GM12878 (cell line): ENCODE measurements at regions not wholly inside any gene's neighbourhood (a gene's known extent, or its start where the extent isn't known, plus 50 kb on each side); places are given as distances from the start of the nearest gene placed in this dataset.

Source experiments
- ATAC-seq: fragments of 200-7000 bp; cut with Tn5 transposase; 3 replicates; pipeline ENCODE4 v1.9.1; 2020; ENCODE audit warnings: mild to moderate bottlenecking, moderate library complexity
- BruUV-seq: library from RNA; stranded (reverse); fragments of 400-500 nt; replicated peaks from 2 replicates; lab custom pipeline; 2021; lab: Mats Ljungman, UMichigan
- CTCF ChIA-PET: fragments of 300-600 bp; sonication (Branson Sonifier 250); formaldehyde crosslinking; extraction: SDS; loops from one replicate; lab custom pipeline; 2021; ENCODE audit warnings: inconsistent platforms; lab: Yijun Ruan, JAX
- POLR2A ChIA-PET: fragments of 350-600 bp; formaldehyde crosslinking; extraction: SDS; loops from one replicate; lab custom pipeline; 2021; ENCODE audit warnings: inconsistent platforms; lab: Charles Lee
- RAD21 ChIA-PET: fragments of 300-600 bp; sonication (Branson Sonifier 250); formaldehyde crosslinking; loops from one replicate; lab custom pipeline; 2023; ENCODE audit warnings: antibody characterized with exemption; ENCODE audit not compliant: unreplicated experiment; lab: Charles Lee
- SMC1A ChIA-PET: fragments of 300-600 bp; sonication (Branson Sonifier 250); formaldehyde crosslinking; loops from one replicate; lab custom pipeline; 2023; ENCODE audit not compliant: unreplicated experiment, uncharacterized antibody; lab: Charles Lee
- DNase-seq: peaks from one replicate; pipeline ENCODE4 v3.0.0-alpha.2; 2011; ENCODE audit warnings: low read depth, low spot score
- FAIRE-seq: peaks from 3 replicates; lab custom pipeline; 2011; peaks lifted over from hg19 to GRCh38; lab: Jason Lieb, UNC
- H2AFZ ChIP-seq: 2 replicates; pipeline ENCODE4 v1.6.0; 2011; ENCODE audit warnings: low read depth, low read length, control low read depth; ENCODE audit not compliant: control insufficient read depth
- H3K27ac ChIP-seq: 2 replicates; pipeline ENCODE4 v1.5.1; 2011; ENCODE audit warnings: control low read depth; ENCODE audit not compliant: control insufficient read depth, insufficient read depth
- H3K27me3 ChIP-seq, 2 experiments: replicated peaks in 1 of 2; 2 replicates each; pipeline versions ENCODE4 v1.6.0 to v1.6.1; 2011; ENCODE audit warnings: low read length in 1 of 2; ENCODE audit not compliant: control insufficient read depth in 2 of 2, insufficient read depth in 2 of 2
- H3K36me3 ChIP-seq, 2 experiments: 2 replicates each; pipeline ENCODE4 v1.5.1; 2011; ENCODE audit warnings: low read length in 1 of 2; ENCODE audit not compliant: control insufficient read depth in 2 of 2, insufficient read depth in 2 of 2
- H3K4me1 ChIP-seq: 2 replicates; pipeline ENCODE4 v1.6.1; 2011; ENCODE audit warnings: mild to moderate bottlenecking, low read length, moderate library complexity, mixed read lengths; ENCODE audit not compliant: control insufficient read depth, insufficient read depth
- H3K4me2 ChIP-seq: 2 replicates; pipeline ENCODE4 v1.6.0; 2011; ENCODE audit warnings: control low read depth; ENCODE audit not compliant: control insufficient read depth, insufficient read depth
- H3K4me3 ChIP-seq: fragments of 200-600 bp; sonication (generic); 2 replicates; pipeline ENCODE4 v1.5.1; 2016
- H3K79me2 ChIP-seq: 2 replicates; pipeline ENCODE4 v1.6.0; 2011; ENCODE audit warnings: low read length; ENCODE audit not compliant: control insufficient read depth, insufficient read depth
- H3K9ac ChIP-seq: 2 replicates; pipeline ENCODE4 v1.8.0; 2011; ENCODE audit warnings: low read length, control low read depth, mixed read lengths; ENCODE audit not compliant: control insufficient read depth, insufficient read depth
- H3K9me3 ChIP-seq: replicated peaks from 3 replicates; pipeline ENCODE4 v1.5.1; 2011; ENCODE audit warnings: mild to moderate bottlenecking, low read length; ENCODE audit not compliant: control insufficient read depth, insufficient read depth
- H4K20me1 ChIP-seq: 2 replicates; pipeline ENCODE4 v1.6.0; 2011; ENCODE audit not compliant: control insufficient read depth, insufficient read depth
- ASH2L ChIP-seq: fragments of 300-600, 200-600 bp; sonication (generic); IDR thresholded peaks from 2 replicates; pipeline ENCODE4 v1.6.1; 2017; ENCODE audit warnings: low read depth, mild to moderate bottlenecking, borderline replicate concordance
- ATF7 ChIP-seq: fragments of 450-650 bp; IDR thresholded peaks from 2 replicates; pipeline ENCODE4 v1.6.1; 2016; ENCODE audit warnings: low read depth, mild to moderate bottlenecking
- CBX5 ChIP-seq: sonication (generic); IDR thresholded peaks from 2 replicates; pipeline ENCODE4 v1.6.1; 2016; ENCODE audit warnings: low read depth, moderate library complexity, mild to moderate bottlenecking, inconsistent platforms
- FOXM1 ChIP-seq: IDR thresholded peaks from 2 replicates; pipeline ENCODE4 v1.6.1; 2012; ENCODE audit warnings: low read depth, mild to moderate bottlenecking, inconsistent platforms, low read length, moderate library complexity
- IKZF1 ChIP-seq: fragments of 450-650 bp; conservative IDR thresholded peaks from 2 replicates; pipeline ENCODE4 v1.6.1; 2017; ENCODE audit warnings: antibody characterized with exemption, mild to moderate bottlenecking
- JUNB ChIP-seq: IDR thresholded peaks from 2 replicates; pipeline ENCODE4 v1.6.1; 2016; ENCODE audit warnings: antibody characterized with exemption, mild to moderate bottlenecking
- NFYA ChIP-seq: IDR thresholded peaks from 2 replicates; pipeline ENCODE4 v1.6.1; 2011; ENCODE audit warnings: low read depth, mild to moderate bottlenecking, low read length, improper control_type of control experiment, borderline replicate concordance
- NR2C2 ChIP-seq: IDR thresholded peaks from 2 replicates; pipeline ENCODE4 v1.6.1; 2011; ENCODE audit warnings: borderline replicate concordance, low read depth; ENCODE audit not compliant: control insufficient read depth, insufficient read length
- POLR2AphosphoS5 ChIP-seq: IDR thresholded peaks from 2 replicates; pipeline ENCODE4 v1.6.1; 2011; ENCODE audit warnings: mild to moderate bottlenecking, low read length, inconsistent platforms
- RAD51 ChIP-seq: fragments of 450-650 bp; IDR thresholded peaks from 2 replicates; pipeline ENCODE4 v1.6.1; 2016; ENCODE audit warnings: moderate library complexity, mild to moderate bottlenecking, inconsistent platforms
- RELB ChIP-seq: fragments of 450-650 bp; IDR thresholded peaks from 2 replicates; pipeline ENCODE4 v1.6.1; 2017; ENCODE audit warnings: low read depth, mild to moderate bottlenecking, moderate library complexity
- SMARCA5 ChIP-seq: fragments of 450-650 bp; IDR thresholded peaks from 2 replicates; pipeline ENCODE4 v1.6.1; 2017; ENCODE audit warnings: mild to moderate bottlenecking
- SRF ChIP-seq, 2 experiments: IDR thresholded peaks; 2 replicates each; pipeline ENCODE4 v1.6.1; 2011; ENCODE audit warnings: low read depth in 2 of 2, low read length in 2 of 2, mild to moderate bottlenecking in 1 of 2, moderate library complexity in 1 of 2
- TARDBP ChIP-seq: IDR thresholded peaks from 2 replicates; pipeline ENCODE4 v1.6.1; 2016; ENCODE audit warnings: borderline replicate concordance
- YBX1 ChIP-seq: fragments of 450-650 bp; IDR thresholded peaks from 2 replicates; pipeline ENCODE4 v1.6.1; 2016; ENCODE audit warnings: antibody characterized with exemption
- ZNF24 ChIP-seq: fragments of 450-650 bp; IDR thresholded peaks from 2 replicates; pipeline ENCODE4 v1.6.1; 2017; ENCODE audit warnings: antibody characterized with exemption, mild to moderate bottlenecking
- WGBS: methylation state at CpG from one replicate; pipeline ENCODE4 v1.1.6; 2016; ENCODE audit warnings: low lambda C conversion rate; ENCODE audit not compliant: insufficient replicate concordance, insufficient coverage; ENCODE audit errors: missing lambda C conversion rate; 5-methylcytosine and 5-hydroxymethylcytosine counted together
- in situ Hi-C: fragments of 300-500 bp; cut with MboI; formaldehyde crosslinking; loops from 9 replicates; pipeline ENCODE4 v1.14.3; 2018; ENCODE audit warnings: mixed read lengths
- intact Hi-C: fragments of 100-400 bp; cut with micrococcal nuclease; formaldehyde crosslinking; loops from one replicate; pipeline ENCODE4 v1.14.2; 2022; ENCODE audit not compliant: unreplicated experiment
- TF ChIP-seq, protein P1 (sequence below): IDR thresholded peaks from 2 replicates; pipeline ENCODE4 v1.6.1; 2012; ENCODE audit warnings: low read depth, low read length, improper control_type of control experiment
- TF ChIP-seq, protein P2 (sequence below): fragments of 450-650 bp; IDR thresholded peaks from 2 replicates; pipeline ENCODE4 v1.6.1; 2017; ENCODE audit warnings: antibody characterized with exemption, mild to moderate bottlenecking, moderate library complexity

DNA sequence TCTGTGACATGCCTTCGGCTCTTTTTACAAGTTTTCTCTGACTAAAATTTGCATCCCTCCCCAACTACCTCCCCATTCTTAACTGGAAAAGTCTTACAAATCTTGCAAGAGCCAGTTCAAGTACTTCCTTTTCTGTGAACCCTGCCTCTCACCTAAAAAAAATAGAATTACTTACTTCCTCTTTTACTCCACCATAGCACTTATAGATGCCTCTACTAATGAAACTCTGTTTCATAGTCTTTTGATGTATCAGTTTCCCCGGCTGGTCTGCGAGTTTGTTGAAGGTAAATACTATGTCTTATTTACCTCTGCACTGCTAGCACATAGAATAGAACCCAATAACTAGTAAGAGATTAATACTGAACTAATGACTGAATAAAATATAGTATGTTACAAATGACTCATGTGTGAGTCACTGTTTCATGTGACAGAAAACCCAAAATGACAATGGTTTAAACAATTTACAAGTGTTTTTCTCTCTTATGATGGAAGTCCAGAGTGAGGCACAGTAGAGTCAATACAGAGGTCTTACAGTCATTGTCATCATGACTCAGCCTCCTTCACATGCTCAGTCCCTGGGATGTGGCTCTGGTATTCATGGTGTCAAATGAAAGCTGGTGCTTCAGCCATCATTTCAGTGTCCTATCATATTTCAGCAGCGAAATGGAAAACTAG lies 393.5 kb downstream of the RSL24D1 start (continued):
- TF ChIP-seq ZNF24, result peak; percentile 76
- 0 out of 2 replicates have a peak, but pooled peaks have one; percentile 4 for TF ChIP-seq RELB
- TF ChIP-seq RAD51, result 0 out of 2 replicates have a peak, but pooled peaks have one; percentile 35
- 0 out of 2 replicates have a peak, but pooled peaks have one; percentile 33 for TF ChIP-seq SMARCA5
- no peak for TF ChIP-seq NFYA

GRCh38 chr15:54792526-54792925 lies 404.2 kb downstream of the RSL24D1 start:
- no peaks in the 10 kb centered on the region for H3K36me3 ChIP-seq
- 57% methylated on average over 1 of the region's 1 CpG for WGBS
- H3K27ac ChIP-seq, result no peak overlapping the region
- H3K9me3 ChIP-seq, result no peaks in the 10 kb centered on the region; the same call in 2 of the 3 replicates
- CTCF ChIA-PET, result no interaction called here
- H2AFZ ChIP-seq, result no peak overlapping the region
- SMC1A ChIA-PET, result interaction anchor here (1.2 to 1.3 kb wide), 2 partner anchors 11 to 16 kb away, joined by 4 to 5 read pairs; no protein-coding TSS in a partner anchor
- H4K20me1 ChIP-seq, result no peaks in the 10 kb centered on the region
- RAD21 ChIA-PET, result no interaction called here
- no peaks in the 10 kb centered on the region for H3K79me2 ChIP-seq
- POLR2A ChIA-PET, result no interaction called here
- no peak overlapping the region for H3K4me3 ChIP-seq
- H3K4me2 ChIP-seq, result no peak overlapping the region
- in situ Hi-C loops (no loop called here), intact Hi-C loops (no loop called here)
- BruUV-seq, result no TSS peak
- FAIRE-seq (no peak), ATAC-seq (no peak), DNase-seq (no peak)
- H3K9ac ChIP-seq, result no peak overlapping the region
- H3K27me3 ChIP-seq, result no peaks in the 10 kb centered on the region
- no peaks in the 10 kb centered on the region for H3K4me1 ChIP-seq
- TF ChIP-seq CBX5 (no peak), POLR2AphosphoS5 (no peak), ZNF24 (no peak), SRF (IDR thresholded peaks at IDR 0.05; ENCODE audit: low read depth in 2 of 2, low read length in 2 of 2) (no peak), YBX1 (no peak), FOXM1 (no peak), NR2C2 (no peak), JUNB (no peak), ASH2L (no peak), TARDBP (no peak), IKZF1 (no peak), ATF7 (no peak)
- TF ChIP-seq, protein P1, sequence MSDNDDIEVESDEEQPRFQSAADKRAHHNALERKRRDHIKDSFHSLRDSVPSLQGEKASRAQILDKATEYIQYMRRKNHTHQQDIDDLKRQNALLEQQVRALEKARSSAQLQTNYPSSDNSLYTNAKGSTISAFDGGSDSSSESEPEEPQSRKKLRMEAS, result no peak
- TF ChIP-seq, protein P2, sequence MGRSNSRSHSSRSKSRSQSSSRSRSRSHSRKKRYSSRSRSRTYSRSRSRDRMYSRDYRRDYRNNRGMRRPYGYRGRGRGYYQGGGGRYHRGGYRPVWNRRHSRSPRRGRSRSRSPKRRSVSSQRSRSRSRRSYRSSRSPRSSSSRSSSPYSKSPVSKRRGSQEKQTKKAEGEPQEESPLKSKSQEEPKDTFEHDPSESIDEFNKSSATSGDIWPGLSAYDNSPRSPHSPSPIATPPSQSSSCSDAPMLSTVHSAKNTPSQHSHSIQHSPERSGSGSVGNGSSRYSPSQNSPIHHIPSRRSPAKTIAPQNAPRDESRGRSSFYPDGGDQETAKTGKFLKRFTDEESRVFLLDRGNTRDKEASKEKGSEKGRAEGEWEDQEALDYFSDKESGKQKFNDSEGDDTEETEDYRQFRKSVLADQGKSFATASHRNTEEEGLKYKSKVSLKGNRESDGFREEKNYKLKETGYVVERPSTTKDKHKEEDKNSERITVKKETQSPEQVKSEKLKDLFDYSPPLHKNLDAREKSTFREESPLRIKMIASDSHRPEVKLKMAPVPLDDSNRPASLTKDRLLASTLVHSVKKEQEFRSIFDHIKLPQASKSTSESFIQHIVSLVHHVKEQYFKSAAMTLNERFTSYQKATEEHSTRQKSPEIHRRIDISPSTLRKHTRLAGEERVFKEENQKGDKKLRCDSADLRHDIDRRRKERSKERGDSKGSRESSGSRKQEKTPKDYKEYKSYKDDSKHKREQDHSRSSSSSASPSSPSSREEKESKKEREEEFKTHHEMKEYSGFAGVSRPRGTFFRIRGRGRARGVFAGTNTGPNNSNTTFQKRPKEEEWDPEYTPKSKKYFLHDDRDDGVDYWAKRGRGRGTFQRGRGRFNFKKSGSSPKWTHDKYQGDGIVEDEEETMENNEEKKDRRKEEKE, result no peak
